Smooth muscle cell (in vitro differentiated cells): ENCODE measurements at regions not wholly inside any gene's neighbourhood (a gene's known extent, or its start where the extent isn't known, plus 50 kb on each side); places are given as distances from the start of the nearest gene placed in this dataset.

Experiments
- DNase-seq: peaks from one replicate; lab custom pipeline; 2025; ENCODE audit not compliant: unreplicated experiment; lab: John Stamatoyannopoulos, UW
- H2AFZ ChIP-seq: fragments of 200-600 bp; sonication (generic); 2 replicates; pipeline ENCODE4 v1.6.0; 2016; ENCODE audit warnings: antibody characterized with exemption, low read depth, mild to moderate bottlenecking
- H3F3A ChIP-seq: fragments of 200-600 bp; sonication (generic); 2 replicates; pipeline ENCODE4 v1.6.0; 2017; ENCODE audit warnings: antibody characterized with exemption, low read depth
- H3K27ac ChIP-seq: fragments of 200-600 bp; sonication (generic); 2 replicates; pipeline ENCODE4 v1.5.1; 2016; ENCODE audit warnings: low read depth, mild to moderate bottlenecking
- H3K27me3 ChIP-seq: fragments of 200-600 bp; sonication (generic); 2 replicates; pipeline ENCODE4 v1.6.1; 2016; ENCODE audit warnings: low read depth, mild to moderate bottlenecking
- H3K36me3 ChIP-seq: fragments of 200-600 bp; sonication (generic); 2 replicates; pipeline ENCODE4 v1.5.1; 2016; ENCODE audit warnings: low read depth
- H3K4me1 ChIP-seq: fragments of 200-600 bp; sonication (generic); 2 replicates; pipeline ENCODE4 v1.5.1; 2016; ENCODE audit warnings: low read depth
- H3K4me2 ChIP-seq: fragments of 200-600 bp; sonication (generic); 2 replicates; pipeline ENCODE4 v1.6.0; 2016; ENCODE audit warnings: mild to moderate bottlenecking
- H3K4me3 ChIP-seq: fragments of 200-600 bp; sonication (generic); 2 replicates; pipeline ENCODE4 v1.5.1; 2016; ENCODE audit warnings: mild to moderate bottlenecking
- H3K79me2 ChIP-seq: fragments of 200-600 bp; sonication (generic); 2 replicates; pipeline ENCODE4 v1.6.0; 2016; ENCODE audit warnings: low read depth, mild to moderate bottlenecking
- H3K9ac ChIP-seq: fragments of 200-600 bp; sonication (generic); 2 replicates; pipeline ENCODE4 v1.6.0; 2016; ENCODE audit warnings: low read depth
- H3K9me3 ChIP-seq: fragments of 200-600 bp; sonication (generic); replicated peaks from 2 replicates; pipeline ENCODE4 v1.5.1; 2016; ENCODE audit warnings: low read depth
- H4K20me1 ChIP-seq: fragments of 200-600 bp; sonication (generic); 2 replicates; pipeline ENCODE4 v1.6.0; 2016; ENCODE audit warnings: low read depth
- WGBS: methylation state at CpG from one replicate; pipeline ENCODE4 v1.1.7; 2016; ENCODE audit warnings: low lambda C conversion rate; 5-methylcytosine and 5-hydroxymethylcytosine counted together
- TF ChIP-seq, protein P1 (sequence below): fragments of 200-600 bp; sonication (generic); IDR thresholded peaks from 2 replicates; pipeline ENCODE4 v1.5.1; 2017; ENCODE audit warnings: borderline replicate concordance, mild to moderate bottlenecking, antibody characterized with exemption; ENCODE audit not compliant: insufficient read depth, poor library complexity, severe bottlenecking

DNA sequence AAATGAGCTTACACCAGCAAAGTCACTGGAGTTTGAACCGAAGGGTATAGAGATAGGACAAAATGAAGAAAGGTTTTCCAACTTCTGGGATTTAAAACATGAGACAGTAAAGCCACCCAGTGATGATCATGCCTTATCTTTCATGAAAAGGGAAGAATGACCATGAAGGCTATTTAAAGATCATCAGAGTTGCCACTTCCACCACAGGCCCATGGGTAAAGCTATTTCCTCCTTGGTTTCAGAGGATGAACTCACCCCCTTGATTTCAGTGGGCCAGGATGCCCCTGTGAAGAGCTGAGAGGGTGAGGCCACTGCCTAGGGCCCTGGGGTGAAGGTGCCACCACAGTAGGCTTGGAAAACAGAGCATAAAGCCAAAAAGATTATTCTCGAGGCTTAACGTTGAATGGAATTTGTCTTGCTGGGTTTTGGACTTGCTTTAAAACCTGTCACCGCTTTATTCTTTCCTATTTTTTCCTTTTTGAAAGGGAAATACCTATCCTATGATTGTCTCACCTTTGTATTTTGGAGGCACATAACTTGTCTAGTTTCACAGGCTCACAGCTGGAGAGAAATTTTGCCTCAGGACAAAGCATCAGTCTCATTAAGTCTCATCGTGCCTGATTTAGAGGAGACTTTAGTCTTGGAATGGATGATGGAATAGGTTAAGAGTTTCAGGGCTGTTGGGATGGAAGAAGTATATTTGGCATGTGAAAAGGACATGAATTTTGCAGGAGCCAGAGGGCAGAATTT, 254.0 kb downstream of the SNCA start:
- Histone ChIP-seq H4K20me1 (no peaks in the 10 kb centered on the region), H3K27ac (no peak overlapping the region), H3F3A (no peaks in the 10 kb centered on the region), H3K9ac (no peak overlapping the region), H3K9me3 (no peaks in the 10 kb centered on the region), H3K4me3 (no peak overlapping the region), H2AFZ (no peak overlapping the region), H3K79me2 (no peaks in the 10 kb centered on the region), H3K4me1 (no peaks in the 10 kb centered on the region), H3K4me2 (no peak overlapping the region), H3K36me3 (no peaks in the 10 kb centered on the region), H3K27me3 (no peaks in the 10 kb centered on the region)
- no peak for DNase-seq
- TF ChIP-seq, protein P1, sequence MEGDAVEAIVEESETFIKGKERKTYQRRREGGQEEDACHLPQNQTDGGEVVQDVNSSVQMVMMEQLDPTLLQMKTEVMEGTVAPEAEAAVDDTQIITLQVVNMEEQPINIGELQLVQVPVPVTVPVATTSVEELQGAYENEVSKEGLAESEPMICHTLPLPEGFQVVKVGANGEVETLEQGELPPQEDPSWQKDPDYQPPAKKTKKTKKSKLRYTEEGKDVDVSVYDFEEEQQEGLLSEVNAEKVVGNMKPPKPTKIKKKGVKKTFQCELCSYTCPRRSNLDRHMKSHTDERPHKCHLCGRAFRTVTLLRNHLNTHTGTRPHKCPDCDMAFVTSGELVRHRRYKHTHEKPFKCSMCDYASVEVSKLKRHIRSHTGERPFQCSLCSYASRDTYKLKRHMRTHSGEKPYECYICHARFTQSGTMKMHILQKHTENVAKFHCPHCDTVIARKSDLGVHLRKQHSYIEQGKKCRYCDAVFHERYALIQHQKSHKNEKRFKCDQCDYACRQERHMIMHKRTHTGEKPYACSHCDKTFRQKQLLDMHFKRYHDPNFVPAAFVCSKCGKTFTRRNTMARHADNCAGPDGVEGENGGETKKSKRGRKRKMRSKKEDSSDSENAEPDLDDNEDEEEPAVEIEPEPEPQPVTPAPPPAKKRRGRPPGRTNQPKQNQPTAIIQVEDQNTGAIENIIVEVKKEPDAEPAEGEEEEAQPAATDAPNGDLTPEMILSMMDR, result no peak
- WGBS, result 74% methylated on average over 5 of the region's 5 CpGs

GRCh38 chr4:89579771-89580170, 257.2 kb downstream of the SNCA start:
- Histone ChIP-seq H3K4me1 (no peaks in the 10 kb centered on the region), H3F3A (no peaks in the 10 kb centered on the region), H3K27me3 (no peaks in the 10 kb centered on the region), H3K79me2 (no peaks in the 10 kb centered on the region), H3K36me3 (no peaks in the 10 kb centered on the region), H4K20me1 (no peaks in the 10 kb centered on the region), H3K9me3 (no peaks in the 10 kb centered on the region), H3K9ac (no peak overlapping the region), H3K27ac (no peak overlapping the region), H3K4me3 (no peak overlapping the region), H2AFZ (no peak overlapping the region), H3K4me2 (no peak overlapping the region)
- DNase-seq, result no peak
- 0% methylated on average over 1 of the region's 1 CpG for WGBS
- TF ChIP-seq, protein P1, result no peak

DNA sequence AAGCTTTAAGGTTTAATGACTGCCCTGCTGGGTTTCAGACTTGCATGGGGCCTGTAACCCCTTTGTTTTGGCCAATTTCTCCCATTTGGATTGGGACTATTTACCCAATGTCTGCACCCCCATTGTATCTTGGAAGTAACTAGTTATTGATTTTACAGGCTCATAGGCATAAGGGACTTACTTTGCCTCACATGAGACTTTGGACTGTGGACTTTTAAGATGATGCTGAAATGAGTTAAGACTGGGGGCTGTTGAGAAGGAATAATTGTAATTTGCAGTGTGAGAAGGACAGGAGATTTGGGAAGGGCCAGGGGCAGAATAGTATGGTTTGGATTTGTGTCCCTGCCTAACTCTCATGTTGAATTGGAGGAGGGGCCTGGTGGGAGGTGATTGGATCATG, 260.7 kb downstream of the SNCA start:
- H3K9me3 ChIP-seq, result no peaks in the 10 kb centered on the region
- no peaks in the 10 kb centered on the region for H3K79me2 ChIP-seq
- H3K4me2 ChIP-seq, result no peak overlapping the region
- no peak overlapping the region for H2AFZ ChIP-seq
- no peaks in the 10 kb centered on the region for H4K20me1 ChIP-seq
- no peaks in the 10 kb centered on the region for H3K4me1 ChIP-seq
- no peak overlapping the region for H3K4me3 ChIP-seq
- no peak for DNase-seq
- TF ChIP-seq, protein P1, result no peak
- no peak overlapping the region for H3K9ac ChIP-seq
- no peaks in the 10 kb centered on the region for H3K27me3 ChIP-seq
- no peak overlapping the region for H3K27ac ChIP-seq
- H3F3A ChIP-seq, result no peaks in the 10 kb centered on the region
- H3K36me3 ChIP-seq, result no peaks in the 10 kb centered on the region

- no peak for DNase-seq
- Histone ChIP-seq H3K79me2 (no peaks in the 10 kb centered on the region), H3K9me3 (no peaks in the 10 kb centered on the region), H2AFZ (no peak overlapping the region), H3K36me3 (no peaks in the 10 kb centered on the region), H4K20me1 (no peaks in the 10 kb centered on the region), H3K4me3 (no peak overlapping the region), H3F3A (no peaks in the 10 kb centered on the region), H3K4me2 (no peak overlapping the region), H3K27me3 (no peaks in the 10 kb centered on the region), H3K4me1 (no peaks in the 10 kb centered on the region), H3K9ac (no peak overlapping the region), H3K27ac (no peak overlapping the region)
- TF ChIP-seq, protein P1, result no peak
- WGBS, result 91% methylated on average over 1 of the region's 1 CpG
These were observed 261.1 kb downstream of the SNCA start for GRCh38 chr4:89575840-89576239.
